ENCODE measurements at regions not wholly inside any gene's neighbourhood (a gene's known extent, or its start where the extent isn't known, plus 50 kb on each side); places are given as distances from the start of the nearest gene placed in this dataset.

- TF ChIP-seq CTCF (IDR thresholded peaks at IDR 0.05) (no peak), EP300 (IDR thresholded peaks at IDR 0.05) (no peak)
Observed at GRCh38 chr7:85736085-85736484, 549.2 kb upstream of the SEMA3D start.

Data from esophagus muscularis mucosa (tissue), 3 donors.